Astrocyte (in vitro differentiated cells and primary cell): ENCODE measurements at regions not wholly inside any gene's neighbourhood (a gene's known extent, or its start where the extent isn't known, plus 50 kb on each side); places are given as distances from the start of the nearest gene placed in this dataset.

Experiments used
- DNase-seq: peaks from one replicate; pipeline ENCODE4 v3.0.0-alpha.2; 2010; ENCODE audit warnings: low read depth
- FAIRE-seq: peaks from 2 replicates; lab custom pipeline; 2011; peaks lifted over from hg19 to GRCh38; lab: Jason Lieb, UNC
- H2AFZ ChIP-seq: 2 replicates; pipeline ENCODE4 v1.6.0; 2012; ENCODE audit warnings: low read depth, low read length, inconsistent platforms
- H3K27ac ChIP-seq: 2 replicates; pipeline ENCODE4 v1.5.1; 2011; ENCODE audit warnings: low read depth, low read length, inconsistent platforms
- H3K27me3 ChIP-seq: 2 replicates; pipeline ENCODE4 v1.6.0; 2011; ENCODE audit warnings: low read length, inconsistent platforms; ENCODE audit not compliant: insufficient read depth
- H3K36me3 ChIP-seq: 2 replicates; pipeline ENCODE4 v1.5.1; 2011; ENCODE audit warnings: low read length, inconsistent platforms; ENCODE audit not compliant: insufficient read depth
- H3K4me1 ChIP-seq: 2 replicates; pipeline ENCODE4 v1.5.1; 2011; ENCODE audit warnings: low read length, inconsistent platforms; ENCODE audit not compliant: insufficient read depth
- H3K4me2 ChIP-seq: 2 replicates; pipeline ENCODE4 v1.6.0; 2012; ENCODE audit warnings: low read length, inconsistent platforms
- H3K4me3 ChIP-seq: 2 replicates; pipeline ENCODE4 v1.5.1; 2011; ENCODE audit warnings: low read depth, mild to moderate bottlenecking, low read length, inconsistent platforms; ENCODE audit not compliant: insufficient read depth
- H3K79me2 ChIP-seq: 2 replicates; pipeline ENCODE4 v1.6.0; 2012; ENCODE audit warnings: mild to moderate bottlenecking, low read length, inconsistent platforms; ENCODE audit not compliant: insufficient read depth
- H3K9ac ChIP-seq: 2 replicates; pipeline ENCODE4 v1.6.0; 2012; ENCODE audit warnings: mild to moderate bottlenecking, low read length, inconsistent platforms
- H3K9me3 ChIP-seq: 2 replicates; pipeline ENCODE4 v1.5.1; 2012; ENCODE audit warnings: low read depth, mild to moderate bottlenecking, low read length, inconsistent platforms; ENCODE audit not compliant: insufficient read depth
- H4K20me1 ChIP-seq: 2 replicates; pipeline ENCODE4 v1.6.0; 2012; ENCODE audit warnings: low read length, inconsistent platforms; ENCODE audit not compliant: insufficient read depth
- H3K27ac Mint-ChIP-seq: one replicate; pipeline ENCODE4 v1.8.0; 2021; ENCODE audit warnings: mild to moderate bottlenecking, mixed read lengths; ENCODE audit not compliant: unreplicated experiment
- H3K27me3 Mint-ChIP-seq: one replicate; pipeline ENCODE4 v1.8.0; 2021; ENCODE audit warnings: low read depth, mixed read lengths; ENCODE audit not compliant: unreplicated experiment
- H3K36me3 Mint-ChIP-seq: one replicate; pipeline ENCODE4 v1.8.0; 2021; ENCODE audit warnings: low read depth, mixed read lengths; ENCODE audit not compliant: unreplicated experiment
- H3K4me1 Mint-ChIP-seq: one replicate; pipeline ENCODE4 v1.8.0; 2021; ENCODE audit warnings: low read depth, mixed read lengths; ENCODE audit not compliant: unreplicated experiment
- H3K4me3 Mint-ChIP-seq: one replicate; pipeline ENCODE4 v1.8.0; 2021; ENCODE audit warnings: mild to moderate bottlenecking, moderate library complexity, mixed read lengths; ENCODE audit not compliant: unreplicated experiment
- H3K9me3 Mint-ChIP-seq: one replicate; pipeline ENCODE4 v1.8.0; 2021; ENCODE audit warnings: mild to moderate bottlenecking, mixed read lengths; ENCODE audit not compliant: unreplicated experiment
- EZH2 ChIP-seq: IDR thresholded peaks from 2 replicates; pipeline ENCODE4 v1.6.1; 2012; ENCODE audit warnings: mild to moderate bottlenecking, low read length, inconsistent platforms; ENCODE audit not compliant: insufficient read depth
- TF ChIP-seq, protein P1 (sequence below): IDR thresholded peaks from 2 replicates; pipeline ENCODE4 v1.5.1; 2011; ENCODE audit warnings: low read depth, mild to moderate bottlenecking, inconsistent platforms, low read length, moderate library complexity; ENCODE audit not compliant: insufficient read depth

DNA sequence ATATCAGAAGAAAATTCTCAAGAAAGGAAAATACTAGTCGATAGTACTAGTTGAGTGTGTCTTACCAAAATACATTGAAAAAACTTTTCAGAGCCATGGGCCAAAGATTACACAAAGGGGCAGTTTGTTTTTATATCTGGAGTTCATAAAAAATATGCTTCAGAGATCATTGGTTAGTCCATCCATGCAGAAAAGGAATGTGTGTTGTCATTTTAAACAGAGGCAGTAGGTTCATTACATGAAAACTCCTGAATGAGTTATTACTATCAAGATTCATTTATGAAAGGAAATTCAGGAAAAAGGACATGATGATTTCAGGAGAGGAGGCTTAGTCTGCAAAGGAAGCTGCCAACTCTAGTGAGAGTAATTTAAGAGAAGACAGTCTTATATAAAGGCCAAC lies 354.8 kb downstream of the AEBP2 start:
- Histone ChIP-seq H2AFZ (no peak overlapping the region), H3K9ac (no peak overlapping the region), H3K9me3 (no peaks in the 10 kb centered on the region), H3K27ac (no peak overlapping the region), H3K4me2 (no peak overlapping the region), H3K4me1 (peaks cover 3% of the 10 kb centered on the region), H3K36me3 (no peaks in the 10 kb centered on the region), H3K79me2 (no peaks in the 10 kb centered on the region), H4K20me1 (no peaks in the 10 kb centered on the region), H3K4me3 (no peak overlapping the region), H3K27me3 (no peaks in the 10 kb centered on the region)
- FAIRE-seq (no peak), DNase-seq (peak; percentile 79)
- H3K4me1 Mint-ChIP-seq = no peaks in the 10 kb centered on the region
- no peak for TF ChIP-seq EZH2
- TF ChIP-seq, protein P1, sequence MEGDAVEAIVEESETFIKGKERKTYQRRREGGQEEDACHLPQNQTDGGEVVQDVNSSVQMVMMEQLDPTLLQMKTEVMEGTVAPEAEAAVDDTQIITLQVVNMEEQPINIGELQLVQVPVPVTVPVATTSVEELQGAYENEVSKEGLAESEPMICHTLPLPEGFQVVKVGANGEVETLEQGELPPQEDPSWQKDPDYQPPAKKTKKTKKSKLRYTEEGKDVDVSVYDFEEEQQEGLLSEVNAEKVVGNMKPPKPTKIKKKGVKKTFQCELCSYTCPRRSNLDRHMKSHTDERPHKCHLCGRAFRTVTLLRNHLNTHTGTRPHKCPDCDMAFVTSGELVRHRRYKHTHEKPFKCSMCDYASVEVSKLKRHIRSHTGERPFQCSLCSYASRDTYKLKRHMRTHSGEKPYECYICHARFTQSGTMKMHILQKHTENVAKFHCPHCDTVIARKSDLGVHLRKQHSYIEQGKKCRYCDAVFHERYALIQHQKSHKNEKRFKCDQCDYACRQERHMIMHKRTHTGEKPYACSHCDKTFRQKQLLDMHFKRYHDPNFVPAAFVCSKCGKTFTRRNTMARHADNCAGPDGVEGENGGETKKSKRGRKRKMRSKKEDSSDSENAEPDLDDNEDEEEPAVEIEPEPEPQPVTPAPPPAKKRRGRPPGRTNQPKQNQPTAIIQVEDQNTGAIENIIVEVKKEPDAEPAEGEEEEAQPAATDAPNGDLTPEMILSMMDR = no peak
- H3K4me3 Mint-ChIP-seq = no peak overlapping the region
- no peak overlapping the region for H3K27ac Mint-ChIP-seq
- H3K27me3 Mint-ChIP-seq = no peaks in the 10 kb centered on the region
- no peaks in the 10 kb centered on the region for H3K36me3 Mint-ChIP-seq
- no peaks in the 10 kb centered on the region for H3K9me3 Mint-ChIP-seq

DNA sequence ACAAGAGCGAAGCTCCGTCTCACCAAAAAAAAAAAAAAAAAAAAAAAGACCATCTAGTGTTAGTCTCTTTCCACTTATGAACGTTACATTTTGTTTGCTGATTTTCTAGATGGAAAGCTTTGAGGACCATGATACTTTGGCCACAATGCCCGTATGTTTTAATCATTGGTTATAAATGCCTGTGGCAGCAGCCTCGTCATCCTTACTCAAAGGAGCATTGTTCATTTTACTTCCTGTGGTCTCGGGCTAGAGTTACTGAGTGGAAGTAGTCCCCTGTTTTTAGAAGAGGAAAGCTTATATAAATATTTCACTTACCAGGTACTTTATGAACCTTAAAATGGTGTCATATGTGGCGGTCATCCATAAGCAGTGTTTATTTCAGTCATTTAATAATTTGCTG lies 359.9 kb downstream of the AEBP2 start:
- Histone ChIP-seq H3K27me3 (no peaks in the 10 kb centered on the region), H3K36me3 (no peaks in the 10 kb centered on the region), H3K9ac (no peak overlapping the region), H2AFZ (no peak overlapping the region), H4K20me1 (no peaks in the 10 kb centered on the region), H3K27ac (peak overlapping the region; percentile 52), H3K9me3 (no peaks in the 10 kb centered on the region), H3K4me3 (no peak overlapping the region), H3K79me2 (no peaks in the 10 kb centered on the region), H3K4me1 (peaks cover 24% of the 10 kb centered on the region), H3K4me2 (peak overlapping the region; percentile 33)
- no peaks in the 10 kb centered on the region for H3K9me3 Mint-ChIP-seq
- DNase-seq (peak; percentile 95), FAIRE-seq (no peak)
- no peak overlapping the region for H3K4me3 Mint-ChIP-seq
- H3K27me3 Mint-ChIP-seq = no peaks in the 10 kb centered on the region
- no peak overlapping the region for H3K27ac Mint-ChIP-seq
- no peaks in the 10 kb centered on the region for H3K36me3 Mint-ChIP-seq
- H3K4me1 Mint-ChIP-seq = peaks cover 19% of the 10 kb centered on the region
- no peak for TF ChIP-seq EZH2
- TF ChIP-seq, protein P1 = no peak

DNA sequence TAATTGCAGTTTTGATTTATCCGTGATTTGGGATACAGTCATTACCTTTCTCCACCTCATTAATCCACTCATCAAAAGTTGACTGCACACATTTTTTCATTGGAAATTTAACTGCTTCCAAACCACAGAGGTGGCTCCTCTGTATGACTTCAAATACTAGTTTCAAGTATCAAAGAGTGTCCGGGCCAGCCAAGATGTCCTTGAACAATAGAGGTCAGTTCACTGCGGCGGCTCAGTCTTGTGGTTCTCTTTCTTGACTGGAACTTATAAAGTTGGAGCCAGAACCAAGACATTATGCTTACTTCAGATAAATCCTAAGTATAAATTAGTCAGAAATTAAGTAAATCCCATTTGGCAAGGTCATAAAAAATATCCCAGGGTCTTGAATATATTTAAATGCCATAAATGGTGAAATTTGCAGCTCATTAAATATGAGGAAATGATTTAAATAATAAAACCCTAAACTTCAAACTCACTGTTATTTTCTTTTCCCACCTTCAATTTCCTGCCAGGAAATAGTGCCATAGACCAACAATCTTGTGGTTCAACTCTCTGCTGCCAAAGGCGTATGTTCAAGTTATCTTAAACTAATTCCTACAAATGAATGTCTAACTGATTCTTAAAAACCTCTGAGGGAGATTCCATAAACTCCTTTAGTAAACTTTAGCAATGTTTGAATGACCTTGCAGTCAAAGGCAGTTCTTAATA lies 360.8 kb downstream of the AEBP2 start:
- no peak for FAIRE-seq

More for the DNA sequence above, 360.8 kb downstream of the AEBP2 start:
- Histone ChIP-seq H4K20me1 (no peaks in the 10 kb centered on the region), H3K4me3 (no peak overlapping the region), H3K36me3 (no peaks in the 10 kb centered on the region), H3K27me3 (no peaks in the 10 kb centered on the region), H3K9ac (no peak overlapping the region), H3K27ac (peak overlapping the region; percentile 52), H3K4me2 (peak overlapping the region; percentile 33), H3K79me2 (no peaks in the 10 kb centered on the region), H3K4me1 (peaks cover 22% of the 10 kb centered on the region), H2AFZ (peak overlapping the region; percentile 16), H3K9me3 (no peaks in the 10 kb centered on the region)
- Mint-ChIP-seq H3K36me3 (no peaks in the 10 kb centered on the region), H3K4me1 (peaks cover 19% of the 10 kb centered on the region), H3K4me3 (no peak overlapping the region), H3K27me3 (no peaks in the 10 kb centered on the region), H3K9me3 (no peaks in the 10 kb centered on the region), H3K27ac (peak overlapping the region; percentile 50)
- DNase-seq = peak; percentile 94
- TF ChIP-seq, protein P1 = no peak
- no peak for TF ChIP-seq EZH2
